Kidney (tissue), 13 donors: ENCODE measurements at regions not wholly inside any gene's neighbourhood (a gene's known extent, or its start where the extent isn't known, plus 50 kb on each side); places are given as distances from the start of the nearest gene placed in this dataset.

Experiments used
- DNase-seq, 5 donors: peaks; one replicate each; pipeline ENCODE4 v3.0.0-alpha.2; 2013 to 2020
- FAIRE-seq: peaks from 2 replicates; lab custom pipeline; 2012; peaks lifted over from hg19 to GRCh38; lab: Jason Lieb, UNC
- H3K27ac ChIP-seq, 2 donors: one replicate each; pipeline ENCODE4 v1.7.0; 2013; ENCODE audit warnings: low read depth in 2 of 2, low read length in 2 of 2, inconsistent platforms in 1 of 2
- H3K27me3 ChIP-seq: one replicate; pipeline ENCODE4 v1.7.1; 2013; ENCODE audit warnings: low read length, inconsistent platforms; ENCODE audit not compliant: control insufficient read depth, insufficient read depth
- H3K36me3 ChIP-seq, 3 donors: one replicate each; pipeline versions ENCODE4 v1.7.0 to v1.7.1; 2013; ENCODE audit warnings: low read length in 3 of 3, control low read depth in 1 of 3, inconsistent platforms in 1 of 3; ENCODE audit not compliant: insufficient read depth in 3 of 3, control insufficient read depth in 2 of 3
- H3K4me1 ChIP-seq, 3 donors: one replicate each; pipeline versions ENCODE4 v1.7.0 to v1.7.1; 2013; ENCODE audit warnings: low read length in 3 of 3, inconsistent platforms in 1 of 3, low read depth in 1 of 3; ENCODE audit not compliant: control insufficient read depth in 2 of 3, insufficient read depth in 2 of 3
- H3K4me3 ChIP-seq, 3 donors: one replicate each; pipeline versions ENCODE4 v1.7.0 to v1.8.1; 2013; ENCODE audit warnings: low read length in 3 of 3, control low read depth in 1 of 3, inconsistent platforms in 1 of 3
- H3K9ac ChIP-seq, 3 donors: one replicate each; pipeline versions ENCODE4 v1.7.0 to v1.7.1; 2013; ENCODE audit warnings: low read length in 3 of 3, control low read depth in 1 of 3, inconsistent platforms in 1 of 3
- H3K9me3 ChIP-seq, 3 donors: one replicate each; pipeline versions ENCODE4 v1.7.0 to v1.7.1; 2013; ENCODE audit warnings: low read length in 3 of 3, control low read depth in 1 of 3, inconsistent platforms in 1 of 3; ENCODE audit not compliant: control insufficient read depth in 2 of 3, insufficient read depth in 1 of 3
- intact Hi-C: fragments of 100-400 bp; cut with DNase I; formaldehyde crosslinking; loops from one replicate; pipeline ENCODE4 v1.11.1; 2022
- TF ChIP-seq, protein P1 (sequence below): IDR thresholded peaks from 3 replicates; pipeline ENCODE4 v1.5.1; 2012; ENCODE audit warnings: mild to moderate bottlenecking, moderate library complexity, borderline replicate concordance; ENCODE audit not compliant: insufficient read depth; ENCODE audit errors: extremely low read depth
- donor health status: control.
- donor health status: control.
- donor health status: control.
- donor health status: control.
- donor health status: control.
- donor health status: DM: yes; HTN: yes; CAD: no.
- donor health status: Normal renal cell carcinoma (clear cell type).

DNA sequence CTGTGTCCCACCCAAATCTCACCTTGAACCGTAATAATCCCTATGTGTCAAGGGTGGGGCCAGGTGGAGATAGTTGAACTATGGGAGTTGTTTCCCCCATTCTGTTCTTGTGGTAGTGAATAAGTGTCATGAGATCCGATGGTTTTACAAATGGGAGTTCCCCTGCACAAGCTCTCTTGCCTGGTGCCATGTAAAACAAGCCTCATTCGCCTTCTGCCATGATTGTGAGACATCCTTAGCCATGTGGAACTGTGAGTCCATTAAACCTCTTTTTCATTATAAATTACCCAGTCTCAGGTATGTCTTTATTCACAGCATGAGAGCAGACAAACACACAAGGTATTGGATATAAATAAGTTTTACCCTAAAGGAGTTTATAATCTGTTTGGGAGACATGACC lies 121.2 kb downstream of the MMUT start:
- no peaks in the 10 kb centered on the region for H3K27me3 ChIP-seq
- intact Hi-C loops: no loop called here
- no peak for DNase-seq
- TF ChIP-seq, protein P1, sequence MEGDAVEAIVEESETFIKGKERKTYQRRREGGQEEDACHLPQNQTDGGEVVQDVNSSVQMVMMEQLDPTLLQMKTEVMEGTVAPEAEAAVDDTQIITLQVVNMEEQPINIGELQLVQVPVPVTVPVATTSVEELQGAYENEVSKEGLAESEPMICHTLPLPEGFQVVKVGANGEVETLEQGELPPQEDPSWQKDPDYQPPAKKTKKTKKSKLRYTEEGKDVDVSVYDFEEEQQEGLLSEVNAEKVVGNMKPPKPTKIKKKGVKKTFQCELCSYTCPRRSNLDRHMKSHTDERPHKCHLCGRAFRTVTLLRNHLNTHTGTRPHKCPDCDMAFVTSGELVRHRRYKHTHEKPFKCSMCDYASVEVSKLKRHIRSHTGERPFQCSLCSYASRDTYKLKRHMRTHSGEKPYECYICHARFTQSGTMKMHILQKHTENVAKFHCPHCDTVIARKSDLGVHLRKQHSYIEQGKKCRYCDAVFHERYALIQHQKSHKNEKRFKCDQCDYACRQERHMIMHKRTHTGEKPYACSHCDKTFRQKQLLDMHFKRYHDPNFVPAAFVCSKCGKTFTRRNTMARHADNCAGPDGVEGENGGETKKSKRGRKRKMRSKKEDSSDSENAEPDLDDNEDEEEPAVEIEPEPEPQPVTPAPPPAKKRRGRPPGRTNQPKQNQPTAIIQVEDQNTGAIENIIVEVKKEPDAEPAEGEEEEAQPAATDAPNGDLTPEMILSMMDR: no peak
- H3K27ac ChIP-seq: no peak overlapping the region
- no peaks in the 10 kb centered on the region for H3K36me3 ChIP-seq
- FAIRE-seq: no peak
- H3K9ac ChIP-seq: no peak overlapping the region
- no peaks in the 10 kb centered on the region for H3K9me3 ChIP-seq
- no peaks in the 10 kb centered on the region for H3K4me1 ChIP-seq
- no peak overlapping the region for H3K4me3 ChIP-seq

DNA sequence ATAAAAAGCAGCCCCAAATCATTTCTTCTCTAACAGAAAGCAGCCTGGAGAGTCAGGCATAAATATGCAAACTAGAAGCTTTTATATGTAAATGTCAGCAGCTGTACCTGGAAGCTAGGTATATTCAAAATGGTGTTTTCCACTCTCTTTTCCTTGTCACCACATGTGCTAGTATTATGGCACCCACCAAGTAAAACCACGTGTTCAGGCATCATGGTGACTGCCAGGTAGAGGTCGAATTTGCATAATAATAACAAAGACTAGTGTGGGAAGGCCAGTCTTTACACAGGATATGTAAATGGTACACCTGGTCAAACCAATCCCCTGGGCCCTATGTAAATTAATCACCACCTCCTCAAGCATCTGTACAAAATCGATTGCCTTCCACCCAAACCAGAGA lies 124.0 kb downstream of the MMUT start:
- H3K9ac ChIP-seq: no peak overlapping the region
- H3K4me1 ChIP-seq: no peaks in the 10 kb centered on the region
- FAIRE-seq: no peak
- DNase-seq: no peak
- no peaks in the 10 kb centered on the region for H3K27me3 ChIP-seq
- H3K9me3 ChIP-seq: no peaks in the 10 kb centered on the region
- H3K36me3 ChIP-seq: no peaks in the 10 kb centered on the region
- TF ChIP-seq, protein P1: no peak
- intact Hi-C loops: no loop called here
- no peak overlapping the region for H3K27ac ChIP-seq
- H3K4me3 ChIP-seq: no peak overlapping the region

DNA sequence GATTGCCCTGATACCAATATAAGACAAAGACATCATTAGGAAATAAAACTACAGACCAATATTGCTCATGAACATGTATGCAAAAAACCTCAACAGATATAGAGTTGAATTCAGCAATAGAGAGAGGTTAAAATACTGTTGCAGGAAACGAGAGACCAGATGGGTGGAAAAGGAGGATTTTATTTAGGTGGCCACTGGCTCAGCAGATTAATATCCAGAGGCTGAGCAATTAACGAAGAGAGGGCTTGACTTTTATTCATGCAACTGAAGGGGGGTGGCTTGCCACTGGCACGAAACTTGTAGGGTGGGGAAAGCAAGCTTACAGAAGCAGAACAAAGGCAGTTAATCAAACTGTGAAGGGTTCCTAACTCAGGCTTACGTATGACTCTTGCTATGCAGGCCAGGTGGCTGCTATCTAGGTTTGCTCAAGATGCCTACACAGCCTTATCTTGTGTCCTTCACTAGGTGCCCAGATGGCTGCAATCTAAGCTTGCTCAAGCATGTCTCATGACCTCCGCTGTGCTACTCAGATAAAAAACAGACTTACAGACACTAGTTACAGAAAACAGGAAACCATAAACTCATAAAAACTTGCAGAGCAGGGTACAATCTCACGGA lies 126.4 kb downstream of the MMUT start:
- Histone ChIP-seq H3K27ac (no peak overlapping the region), H3K4me1 (no peaks in the 10 kb centered on the region), H3K36me3 (no peaks in the 10 kb centered on the region), H3K9me3 (no peaks in the 10 kb centered on the region), H3K27me3 (no peaks in the 10 kb centered on the region), H3K4me3 (no peak overlapping the region), H3K9ac (no peak overlapping the region)
- intact Hi-C loops: no loop called here
- DNase-seq: no peak
- FAIRE-seq: no peak
- TF ChIP-seq, protein P1: no peak
